ENCODE measurements at regions not wholly inside any gene's neighbourhood (a gene's known extent, or its start where the extent isn't known, plus 50 kb on each side); places are given as distances from the start of the nearest gene placed in this dataset.

DNA sequence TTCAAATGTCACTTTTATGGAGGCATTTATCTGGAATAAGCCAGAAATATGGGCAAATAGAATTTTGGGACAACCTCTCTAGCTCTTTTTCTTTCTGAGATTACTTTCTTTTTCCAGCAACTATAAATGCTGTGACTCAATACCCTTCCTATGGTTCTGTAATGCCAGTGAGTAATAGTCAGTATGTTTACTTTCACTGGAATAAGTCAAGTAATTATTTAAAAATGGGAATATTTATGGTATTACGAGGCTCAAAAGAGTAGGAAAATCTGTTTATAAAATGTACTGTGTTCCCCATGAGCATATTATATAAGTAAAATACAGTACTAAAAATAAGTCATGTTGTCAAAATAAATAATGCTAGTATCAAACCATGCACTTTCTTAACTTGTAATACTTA lies 750.5 kb downstream of the LUZP2 start:
- TF ChIP-seq POLR2A (IDR thresholded peaks at IDR 0.05; ENCODE audit: low read depth, low read length) (no peak), POLR2AphosphoS5 (IDR thresholded peaks at IDR 0.05; ENCODE audit: low read depth, low read length) (no peak)
